ENCODE measurements at regions not wholly inside any gene's neighbourhood (a gene's known extent, or its start where the extent isn't known, plus 50 kb on each side); places are given as distances from the start of the nearest gene placed in this dataset.
A peak's percentile ranks its signal among the peaks of the same experiment; 100 is the strongest.

DNA sequence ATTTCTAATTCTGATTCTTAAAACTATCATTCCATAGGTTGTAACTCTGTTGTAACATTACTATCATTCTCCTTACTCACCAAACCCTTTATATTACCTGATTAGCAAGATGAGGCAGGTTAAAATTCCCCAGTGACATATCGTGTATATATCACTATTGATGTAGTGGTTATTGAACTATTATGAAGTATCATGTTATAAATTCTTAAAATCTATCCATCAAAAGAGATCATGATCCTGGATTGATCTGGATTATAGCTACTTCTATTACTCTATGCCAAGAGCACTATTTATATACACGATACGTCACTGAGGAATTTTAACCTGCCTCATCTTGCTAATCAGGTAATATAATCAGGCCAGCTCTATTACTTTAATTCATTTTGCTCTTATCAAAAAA, 533.9 kb downstream of the SLITRK6 start:
- TF ChIP-seq, protein P1, sequence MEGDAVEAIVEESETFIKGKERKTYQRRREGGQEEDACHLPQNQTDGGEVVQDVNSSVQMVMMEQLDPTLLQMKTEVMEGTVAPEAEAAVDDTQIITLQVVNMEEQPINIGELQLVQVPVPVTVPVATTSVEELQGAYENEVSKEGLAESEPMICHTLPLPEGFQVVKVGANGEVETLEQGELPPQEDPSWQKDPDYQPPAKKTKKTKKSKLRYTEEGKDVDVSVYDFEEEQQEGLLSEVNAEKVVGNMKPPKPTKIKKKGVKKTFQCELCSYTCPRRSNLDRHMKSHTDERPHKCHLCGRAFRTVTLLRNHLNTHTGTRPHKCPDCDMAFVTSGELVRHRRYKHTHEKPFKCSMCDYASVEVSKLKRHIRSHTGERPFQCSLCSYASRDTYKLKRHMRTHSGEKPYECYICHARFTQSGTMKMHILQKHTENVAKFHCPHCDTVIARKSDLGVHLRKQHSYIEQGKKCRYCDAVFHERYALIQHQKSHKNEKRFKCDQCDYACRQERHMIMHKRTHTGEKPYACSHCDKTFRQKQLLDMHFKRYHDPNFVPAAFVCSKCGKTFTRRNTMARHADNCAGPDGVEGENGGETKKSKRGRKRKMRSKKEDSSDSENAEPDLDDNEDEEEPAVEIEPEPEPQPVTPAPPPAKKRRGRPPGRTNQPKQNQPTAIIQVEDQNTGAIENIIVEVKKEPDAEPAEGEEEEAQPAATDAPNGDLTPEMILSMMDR (conservative IDR thresholded peaks at IDR 0.05; ENCODE audit: low read depth, low read length) = no peak
- H3K4me3 ChIP-seq (ENCODE audit: low read length) = no peak overlapping the region
- DNase-seq (ENCODE audit: low read depth) = no peak

GRCh38 chr13:85262499-85262898, 536.7 kb downstream of the SLITRK6 start:
- no peak overlapping the region for H3K4me3 ChIP-seq (ENCODE audit: low read length)
- no peak for DNase-seq (ENCODE audit: low read depth)
- TF ChIP-seq, protein P1 (conservative IDR thresholded peaks at IDR 0.05; ENCODE audit: low read depth, low read length) = no peak

DNA sequence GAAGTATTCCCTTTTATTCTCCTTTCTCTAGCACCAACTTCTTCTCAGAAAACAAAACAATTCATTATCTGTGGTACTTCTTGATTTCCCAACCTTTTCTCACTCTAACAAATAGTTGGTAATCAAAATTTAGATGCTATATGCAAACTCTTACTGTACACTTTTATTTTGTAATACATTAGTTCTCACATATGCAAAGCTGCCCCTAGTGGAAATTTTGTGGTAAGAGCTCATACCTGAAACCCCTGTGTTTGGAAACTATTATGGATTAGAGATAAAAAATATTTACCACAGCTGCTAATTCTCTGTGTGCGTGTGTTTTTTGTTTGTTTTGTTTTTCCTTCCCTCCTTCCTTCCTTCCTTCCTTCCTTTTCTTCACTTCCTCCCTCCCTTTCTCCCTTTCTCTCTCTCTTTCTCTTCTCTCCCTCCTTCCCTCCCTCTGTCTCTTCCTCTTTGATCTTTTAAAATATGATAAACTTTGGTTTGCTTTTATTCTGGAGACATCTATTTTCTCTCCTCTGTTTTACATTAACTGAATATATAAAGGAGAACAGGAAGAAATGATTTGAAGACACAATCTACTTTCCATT, 537.4 kb downstream of the SLITRK6 start:
- TF ChIP-seq, protein P1 (conservative IDR thresholded peaks at IDR 0.05; ENCODE audit: low read depth, low read length) = peak; percentile 68
- no peak for DNase-seq (ENCODE audit: low read depth)
- no peak overlapping the region for H3K4me3 ChIP-seq (ENCODE audit: low read length)

DNA sequence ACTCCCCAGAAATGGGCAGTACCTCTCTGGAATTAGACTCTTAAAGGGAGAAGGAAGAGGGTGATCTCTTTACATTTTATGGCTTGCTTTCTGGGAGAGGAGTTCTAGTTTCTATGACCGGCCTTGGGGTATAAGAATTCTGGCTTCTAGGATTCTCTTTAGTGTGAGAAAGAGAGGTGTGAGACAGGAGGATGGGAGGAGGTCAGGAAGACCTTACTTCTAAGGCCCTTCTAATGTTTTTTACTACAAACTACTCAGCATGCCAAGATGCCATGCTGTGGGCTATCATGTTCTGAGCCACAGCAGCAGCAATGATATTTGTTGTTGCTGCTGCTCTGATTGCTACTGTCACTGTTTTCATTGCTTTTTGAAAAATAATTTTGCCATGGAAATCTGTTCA, 538.3 kb downstream of the SLITRK6 start:
- TF ChIP-seq, protein P1 (conservative IDR thresholded peaks at IDR 0.05; ENCODE audit: low read depth, low read length) = no peak
- no peak overlapping the region for H3K4me3 ChIP-seq (ENCODE audit: low read length)
- no peak for DNase-seq (ENCODE audit: low read depth)

- peak; percentile 13 for DNase-seq (ENCODE audit: low read depth)
- H3K4me3 ChIP-seq (ENCODE audit: low read length) = no peak overlapping the region
- TF ChIP-seq, protein P1 (conservative IDR thresholded peaks at IDR 0.05; ENCODE audit: low read depth, low read length) = no peak
These were observed 543.2 kb downstream of the SLITRK6 start for GRCh38 chr13:85255978-85256377.

DNA sequence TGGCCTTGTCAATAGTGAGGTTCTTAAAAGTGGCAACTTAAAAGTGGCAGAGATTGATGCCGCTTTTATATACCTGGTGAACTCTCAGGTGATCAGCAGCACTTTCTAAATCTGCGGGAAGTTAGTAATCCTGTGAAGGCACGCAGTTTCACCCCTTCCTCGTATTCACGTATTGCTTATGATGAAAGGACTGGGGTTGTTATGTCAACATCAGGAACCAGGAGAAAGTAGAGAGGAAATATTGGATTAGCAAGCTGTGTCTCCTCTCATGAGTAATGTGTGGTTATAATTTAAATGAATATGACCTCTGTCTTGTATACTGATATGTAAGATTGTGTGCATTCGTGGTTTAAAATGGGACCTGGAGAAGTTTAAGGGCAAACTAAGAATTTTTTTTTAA, 544.6 kb downstream of the SLITRK6 start:
- no peak overlapping the region for H3K4me3 ChIP-seq (ENCODE audit: low read length)
- DNase-seq (ENCODE audit: low read depth) = no peak
- TF ChIP-seq, protein P1 (conservative IDR thresholded peaks at IDR 0.05; ENCODE audit: low read depth, low read length) = no peak

GRCh38 chr13:85249151-85249550, 550.1 kb downstream of the SLITRK6 start:
- no peak overlapping the region for H3K4me3 ChIP-seq (ENCODE audit: low read length)
- TF ChIP-seq, protein P1 (conservative IDR thresholded peaks at IDR 0.05; ENCODE audit: low read depth, low read length) = no peak
- no peak for DNase-seq (ENCODE audit: low read depth)

Data from retinal pigment epithelial cell (primary cell).